Fibroblast of upper back skin (primary cell): ENCODE measurements at regions not wholly inside any gene's neighbourhood (a gene's known extent, or its start where the extent isn't known, plus 50 kb on each side); places are given as distances from the start of the nearest gene placed in this dataset.
A peak's percentile ranks its signal among the peaks of the same experiment; 100 is the strongest.
"Not testable (repeated sequence)": the region's sequence is repeated elsewhere in the genome, so short reads cannot be mapped to it uniquely, and the experiment has no call there.

Experiments used
- DNase-seq: peaks from one replicate; pipeline ENCODE4 v3.0.0-alpha.2; 2013

- no peak for DNase-seq
These were observed 166.9 kb upstream of the GRK3 start for GRCh38 chr22:25397616-25398015.

GRCh38 chr22:25398591-25399062, 165.8 kb upstream of the GRK3 start:
- DNase-seq = peak; percentile 63

DNA sequence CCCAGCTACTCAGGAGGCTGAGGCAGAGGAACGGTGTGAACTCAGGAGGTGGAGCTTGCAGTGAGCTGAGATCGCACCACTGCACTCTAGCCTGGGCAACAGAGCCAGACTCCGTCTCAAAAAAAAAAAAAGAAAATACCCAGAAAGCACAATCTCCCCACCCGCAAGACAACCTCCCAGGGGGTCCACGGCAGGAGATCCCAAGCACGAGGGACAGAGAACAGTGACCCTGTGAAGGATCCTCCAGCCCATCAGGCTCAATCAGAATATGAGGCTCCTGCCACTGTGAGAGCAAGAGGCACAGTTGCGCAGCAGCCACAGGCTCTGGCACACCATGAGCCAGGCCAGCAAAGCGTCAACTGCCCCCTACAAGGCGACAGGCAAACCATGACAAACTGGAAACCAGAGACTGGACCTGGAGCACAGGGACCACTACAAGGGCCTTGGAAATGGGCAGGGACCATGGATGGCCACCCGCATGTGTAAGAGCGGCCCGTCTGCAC, 164.8 kb upstream of the GRK3 start:
- no peak for DNase-seq

DNA sequence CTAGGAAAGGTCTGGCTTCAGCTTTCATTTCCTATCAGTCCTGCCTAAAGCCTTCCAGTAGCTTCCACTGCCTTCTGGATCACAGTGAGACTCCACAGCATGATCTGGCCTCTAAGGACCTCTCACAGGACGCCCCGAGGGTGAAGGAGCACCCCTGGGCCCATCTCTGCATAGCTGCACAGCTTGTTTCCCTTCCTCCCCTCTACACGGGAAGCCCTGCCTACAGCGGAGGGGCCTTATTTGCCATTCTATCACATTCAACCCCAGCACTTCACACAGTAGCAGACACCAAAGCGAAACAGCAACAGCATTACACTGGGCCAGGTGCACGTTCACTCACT, 162.3 kb upstream of the GRK3 start:
- DNase-seq = no peak

DNA sequence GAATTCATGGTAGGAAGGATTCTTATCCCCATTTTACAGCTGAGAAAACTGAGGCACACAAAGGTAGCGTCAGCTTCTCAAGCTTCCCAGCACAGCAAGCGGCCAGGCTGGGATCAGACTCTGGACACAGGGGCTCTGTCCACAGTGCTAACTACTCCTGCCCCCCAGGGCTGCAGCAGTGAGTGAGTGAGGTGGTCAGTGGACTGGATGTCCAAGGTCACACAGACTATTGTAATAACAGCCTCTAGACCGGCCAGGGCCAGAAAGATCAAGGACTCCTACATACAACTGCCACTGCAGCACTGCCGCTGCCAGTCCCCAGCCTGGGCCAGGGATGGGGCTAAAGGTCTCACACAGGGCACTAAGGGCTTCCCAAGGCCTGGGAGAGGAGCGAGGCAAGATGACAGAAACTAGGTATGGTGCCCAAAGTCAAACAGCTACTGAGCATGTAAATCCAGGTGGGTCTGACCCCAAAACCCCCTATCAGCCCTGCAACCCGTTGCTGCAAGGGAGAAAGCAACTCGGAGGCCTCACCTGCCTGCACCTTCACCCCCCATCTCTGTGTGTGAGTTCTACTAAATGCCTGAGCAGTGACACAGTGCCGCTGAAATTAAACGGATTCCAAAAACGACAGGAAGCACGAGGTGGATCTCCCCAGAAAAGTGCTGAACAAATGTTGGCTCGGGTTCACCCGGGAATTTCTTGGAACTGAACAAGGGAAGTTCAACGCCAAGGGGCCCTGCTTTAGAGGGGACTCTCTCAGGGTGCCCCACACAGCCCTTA, 161.8 kb upstream of the GRK3 start:
- peak; percentile 75 for DNase-seq

GRCh38 chr22:25403284-25403810, 161.1 kb upstream of the GRK3 start:
- DNase-seq = no peak

DNA sequence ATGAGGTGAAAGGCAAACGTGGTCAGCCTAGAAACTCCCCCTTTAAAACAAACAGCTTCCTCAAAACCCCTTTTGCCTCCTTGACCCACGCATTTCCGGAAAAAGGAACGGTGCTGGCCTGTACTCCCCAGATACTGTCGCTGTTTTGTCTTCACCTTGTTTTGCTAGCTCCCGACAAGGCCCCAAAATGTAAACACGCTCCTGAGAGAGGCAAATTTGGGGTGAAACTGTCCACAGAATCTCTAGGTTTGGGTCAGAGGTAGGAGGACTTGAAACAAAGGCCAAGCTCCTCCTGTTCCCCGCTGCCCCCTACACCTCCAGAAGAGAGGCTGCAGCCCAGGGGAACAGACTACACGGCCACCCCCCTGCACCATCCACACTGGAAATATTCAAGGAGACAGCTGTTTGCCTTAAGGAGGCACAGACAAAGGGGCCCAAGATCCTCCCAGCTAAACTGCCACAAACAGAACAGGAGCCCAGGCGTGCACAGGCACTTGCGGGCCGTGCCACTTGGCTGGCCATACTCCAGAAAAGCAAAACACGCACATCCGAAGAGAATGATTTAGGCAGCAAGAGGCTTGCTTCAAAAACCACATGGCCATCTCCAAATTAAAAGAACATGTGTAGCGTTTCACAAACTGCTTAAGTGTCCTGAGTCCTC, 160.5 kb upstream of the GRK3 start:
- peak; percentile 30 for DNase-seq

DNA sequence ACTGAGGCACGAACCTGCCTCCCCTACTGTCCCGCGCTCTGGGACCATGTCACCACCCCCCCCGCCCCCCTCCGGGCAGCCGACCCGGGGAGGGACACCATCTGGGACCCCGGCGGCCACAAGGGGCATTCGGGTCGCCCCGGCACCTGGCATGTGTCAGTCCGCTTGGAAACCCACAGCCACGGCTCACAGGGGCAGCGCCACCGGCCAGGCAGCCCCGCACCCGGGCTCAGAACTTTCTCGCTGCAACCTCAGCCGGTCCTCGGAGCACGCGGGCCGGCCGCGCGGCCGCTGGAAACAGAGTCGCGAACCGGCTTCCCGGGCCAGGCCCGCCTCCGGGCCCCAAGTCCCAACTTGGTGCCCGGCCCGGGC, 159.9 kb upstream of the GRK3 start:
- DNase-seq = no peak

DNA sequence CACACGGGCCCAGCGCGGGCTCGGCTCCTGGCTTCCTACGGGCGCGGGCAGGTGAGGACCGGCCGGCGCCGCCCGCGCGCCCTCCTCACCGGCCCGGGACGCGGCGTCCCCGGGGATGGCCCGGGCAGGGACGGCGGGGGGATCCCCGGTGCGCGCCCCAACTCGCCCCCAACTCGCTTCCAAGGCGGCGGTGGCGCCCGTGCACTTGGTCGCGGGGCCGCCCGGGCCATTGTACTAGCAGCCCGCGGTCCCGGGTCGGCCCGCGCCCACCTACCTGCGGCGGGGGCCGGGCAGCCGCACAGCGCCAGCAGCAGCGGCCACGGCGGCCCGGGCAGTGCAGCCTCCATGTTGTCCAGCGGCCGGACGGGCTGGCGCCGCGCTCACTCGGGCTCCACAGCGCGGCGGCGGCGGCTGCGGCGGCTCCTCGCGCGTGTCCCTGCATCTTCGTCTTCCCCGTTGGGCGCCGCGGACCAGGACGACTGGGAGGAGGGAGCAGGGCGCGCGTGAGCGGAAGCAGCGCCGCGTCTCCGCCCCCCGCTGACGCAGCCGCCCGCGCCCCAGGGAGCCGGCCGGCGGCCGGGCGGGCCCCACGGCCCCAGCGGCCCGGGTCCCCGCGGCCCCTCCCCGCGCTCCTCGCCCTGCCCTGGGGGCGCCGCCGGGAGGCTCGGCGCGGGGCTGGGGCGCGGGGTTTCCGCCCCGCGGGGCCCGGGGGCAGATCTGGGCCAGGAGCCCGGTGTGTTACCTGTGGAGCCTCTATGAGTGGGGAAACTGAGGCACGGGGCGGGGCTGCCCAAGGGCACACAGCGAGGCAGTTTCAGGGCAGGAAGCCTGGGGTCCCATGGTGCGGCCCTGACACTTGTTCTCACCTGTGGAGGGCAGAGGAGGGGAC, 159.3 kb upstream of the GRK3 start:
- peak; percentile 68 for DNase-seq

DNA sequence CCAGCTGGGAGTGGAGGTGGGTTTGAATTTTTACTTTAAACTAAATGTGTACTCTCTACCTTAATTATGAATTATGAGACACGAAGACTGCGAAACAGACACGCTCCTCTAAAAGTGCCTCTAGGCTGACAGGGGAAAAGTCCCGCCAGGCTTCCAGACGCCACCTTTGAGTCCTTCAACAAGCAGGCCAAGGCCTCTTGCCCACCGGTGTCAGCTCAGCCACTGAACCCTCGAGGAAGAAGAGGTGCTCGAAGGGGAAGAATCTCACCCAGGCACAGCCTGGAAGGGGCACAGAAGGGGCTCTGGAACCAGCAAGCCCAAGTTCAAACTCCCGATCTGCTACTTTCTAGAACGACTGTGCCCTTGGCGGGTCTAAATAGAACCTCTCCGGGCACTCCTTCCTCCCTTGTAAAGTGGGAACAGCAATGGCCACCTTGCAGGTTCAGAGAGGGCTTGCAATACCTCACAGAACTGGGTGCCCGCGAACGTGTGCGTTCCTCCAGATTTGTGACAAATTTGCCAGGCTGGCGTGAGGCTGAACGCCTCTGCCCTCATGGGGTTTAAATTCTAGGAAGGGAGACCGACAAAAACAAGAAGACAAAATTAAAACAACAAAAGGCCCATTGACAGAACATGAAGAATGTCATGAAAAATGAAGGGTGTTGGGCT, 158.5 kb upstream of the GRK3 start:
- DNase-seq = no peak

DNA sequence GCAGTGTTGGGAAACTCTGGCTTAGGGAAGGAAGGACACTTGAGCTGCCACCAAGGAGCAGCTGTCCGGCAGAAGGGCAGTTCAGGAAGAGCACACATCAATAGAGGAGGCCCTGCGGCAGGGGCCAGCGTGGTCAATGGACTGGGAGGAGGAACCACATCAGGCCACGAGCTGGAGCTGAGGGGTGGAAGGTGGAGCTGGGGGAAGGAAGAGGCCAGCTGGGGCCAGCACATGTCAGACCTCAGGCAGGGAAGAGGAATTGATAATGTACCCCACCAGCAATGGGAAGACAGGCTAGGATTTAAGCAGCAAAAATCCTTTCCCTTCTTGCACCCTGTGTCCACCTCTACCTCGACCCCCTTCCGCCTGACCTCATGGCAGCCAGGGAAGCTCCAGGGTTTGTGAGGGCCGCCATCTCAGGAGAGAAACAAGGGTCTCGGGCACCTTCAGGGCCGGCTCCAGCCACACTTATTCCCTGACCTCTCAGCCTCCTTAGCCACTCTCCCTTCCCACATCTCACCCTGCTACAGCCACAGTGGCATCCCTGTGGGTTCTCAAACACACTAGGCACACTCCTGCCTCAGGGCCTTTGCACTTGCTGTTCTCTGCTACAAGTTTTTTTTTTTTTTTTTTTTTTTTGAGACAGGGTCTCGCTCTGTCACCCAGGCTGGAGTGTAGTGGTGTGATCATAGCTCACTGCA, 157.8 kb upstream of the GRK3 start:
- DNase-seq = no peak

GRCh38 chr22:25407226-25407858, 157.1 kb upstream of the GRK3 start:
- DNase-seq = no peak

- DNase-seq = no peak
These were observed 156.6 kb upstream of the GRK3 start for GRCh38 chr22:25407859-25408229.

GRCh38 chr22:25409240-25409639, 155.2 kb upstream of the GRK3 start:
- DNase-seq = no peak

GRCh38 chr22:25410849-25411248, 153.6 kb upstream of the GRK3 start:
- DNase-seq = no peak

- no peak for DNase-seq
These were observed 150.9 kb upstream of the GRK3 start for GRCh38 chr22:25413620-25414019.

- not testable (repeated sequence) for DNase-seq
These were observed 148.7 kb upstream of the GRK3 start for GRCh38 chr22:25415731-25416130.

- DNase-seq = not testable (repeated sequence)
These were observed 146.6 kb upstream of the GRK3 start for GRCh38 chr22:25417826-25418225.

GRCh38 chr22:25419247-25420113, 145.0 kb upstream of the GRK3 start:
- DNase-seq = no peak

DNA sequence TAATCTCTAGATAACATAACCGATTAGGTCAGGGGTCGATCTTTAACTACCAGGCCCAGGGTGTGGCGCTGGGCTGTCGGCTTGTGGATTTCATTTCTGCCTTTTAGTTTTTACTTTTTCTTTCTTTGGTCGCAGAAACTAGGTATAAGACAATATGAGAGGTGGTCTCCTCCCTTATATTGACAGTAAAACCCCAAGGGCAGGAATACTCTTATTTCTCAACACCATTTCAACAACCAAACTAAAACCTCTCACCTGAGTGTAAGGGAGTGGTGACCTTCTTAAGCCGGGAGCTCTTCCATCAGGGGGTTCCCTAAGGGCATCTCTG, 144.4 kb upstream of the GRK3 start:
- DNase-seq = not testable (repeated sequence)
